Tibial nerve (tissue), 3 donors: ENCODE measurements at regions not wholly inside any gene's neighbourhood (a gene's known extent, or its start where the extent isn't known, plus 50 kb on each side); places are given as distances from the start of the nearest gene placed in this dataset.

Experiments used
- CTCF ChIP-seq, 5 experiments: fragments of 200-600 bp in 3 of 5; fragments of 450-650 bp in 2 of 5; sonication (generic) in 3 of 5; IDR thresholded peaks; one replicate each; pipeline ENCODE4 v1.5.1; 2016 to 2019; ENCODE audit warnings: antibody characterized with exemption in 5 of 5, mild to moderate bottlenecking in 3 of 5, moderate library complexity in 2 of 5
- POLR2A ChIP-seq, 2 donors: fragments of 450-650 bp; IDR thresholded peaks; one replicate each; pipeline ENCODE4 v1.6.1; 2017; ENCODE audit warnings: antibody characterized with exemption in 2 of 2, mild to moderate bottlenecking in 2 of 2, moderate library complexity in 2 of 2

GRCh38 chr5:36743891-36744772, 132.4 kb upstream of the NIPBL start:
- TF ChIP-seq CTCF (IDR thresholded peaks at IDR 0.05) (peak in 3 of 5 experiments; percentile 59 to 70 (median 62)), POLR2A (IDR thresholded peaks at IDR 0.05) (no peak)
